Breast epithelium (tissue), 3 donors: ENCODE measurements at regions not wholly inside any gene's neighbourhood (a gene's known extent, or its start where the extent isn't known, plus 50 kb on each side); places are given as distances from the start of the nearest gene placed in this dataset.

Experiments used
- CTCF ChIP-seq, 3 donors: fragments of 450-650 bp; IDR thresholded peaks; one replicate each; pipeline ENCODE4 v1.5.1; 2016 to 2017; ENCODE audit warnings: antibody characterized with exemption in 3 of 3, mild to moderate bottlenecking in 3 of 3, moderate library complexity in 3 of 3
- POLR2A ChIP-seq: fragments of 450-650 bp; IDR thresholded peaks from one replicate; pipeline ENCODE4 v1.6.1; 2016; ENCODE audit warnings: antibody characterized with exemption, mild to moderate bottlenecking, moderate library complexity
- POLR2AphosphoS5 ChIP-seq, 3 donors: sonication (generic); formaldehyde crosslinking; IDR thresholded peaks; one replicate each; pipeline ENCODE4 v1.6.1; 2017; ENCODE audit warnings: antibody characterized with exemption in 3 of 3

DNA sequence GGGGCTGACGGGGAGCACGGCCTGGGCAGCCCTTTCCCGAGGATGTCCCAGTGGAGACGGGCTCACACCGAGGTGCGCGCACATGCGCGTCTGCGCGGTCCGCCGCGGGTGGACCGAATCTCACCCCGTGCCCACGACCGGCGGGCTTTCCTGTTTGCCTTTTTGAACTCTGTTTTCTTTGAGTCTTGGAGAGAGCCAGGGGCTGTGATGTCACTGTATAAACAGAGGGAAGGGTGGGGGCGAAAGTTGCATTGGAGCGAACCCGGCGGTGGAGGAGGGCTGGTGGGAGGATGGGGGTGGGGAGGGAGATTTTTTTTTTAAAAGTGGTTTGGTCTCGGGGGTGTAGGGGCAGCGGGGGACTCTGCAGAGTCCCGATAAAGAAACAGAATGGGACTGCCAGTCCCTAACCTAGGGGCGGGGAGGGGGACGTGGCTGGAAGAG is 141.2 kb upstream of the CTAGE1 start:
- no peak for TF ChIP-seq CTCF (IDR thresholded peaks at IDR 0.05)
- TF ChIP-seq POLR2AphosphoS5 (IDR thresholded peaks at IDR 0.05) = no peak
- no peak for TF ChIP-seq POLR2A
